ENCODE measurements at regions not wholly inside any gene's neighbourhood (a gene's known extent, or its start where the extent isn't known, plus 50 kb on each side); places are given as distances from the start of the nearest gene placed in this dataset.

DNA sequence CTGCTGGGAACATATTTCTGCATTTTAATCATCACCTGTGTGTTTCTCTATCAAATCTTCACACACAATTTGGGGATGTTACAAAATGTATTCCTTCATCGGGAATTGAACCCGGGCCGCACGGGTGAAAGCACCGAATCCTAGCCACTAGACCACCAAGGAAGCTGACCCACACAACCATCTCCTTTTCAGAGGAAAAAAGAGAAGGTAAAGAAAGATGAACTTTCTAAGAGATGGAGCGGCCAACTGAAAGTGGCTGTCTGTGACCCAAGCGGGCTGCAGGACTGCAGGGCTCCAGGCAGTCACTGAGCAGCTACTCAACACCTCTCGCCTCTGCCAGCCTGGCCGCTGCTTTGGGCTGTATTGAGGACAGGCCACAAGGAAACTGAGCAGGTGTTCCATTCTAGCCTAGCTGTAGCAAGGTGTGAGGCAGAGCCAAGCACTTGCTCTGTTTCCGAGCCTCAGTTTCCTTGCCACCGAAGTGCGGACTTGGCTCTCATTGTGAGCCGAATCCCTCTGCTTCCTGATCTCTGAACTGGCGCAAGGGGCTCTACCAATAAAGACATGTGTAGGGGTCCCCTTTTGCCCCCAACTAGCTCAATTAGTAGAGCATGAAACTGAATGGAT, 156.9 kb upstream of the NBPF11 start:
- TF ChIP-seq, protein P1, sequence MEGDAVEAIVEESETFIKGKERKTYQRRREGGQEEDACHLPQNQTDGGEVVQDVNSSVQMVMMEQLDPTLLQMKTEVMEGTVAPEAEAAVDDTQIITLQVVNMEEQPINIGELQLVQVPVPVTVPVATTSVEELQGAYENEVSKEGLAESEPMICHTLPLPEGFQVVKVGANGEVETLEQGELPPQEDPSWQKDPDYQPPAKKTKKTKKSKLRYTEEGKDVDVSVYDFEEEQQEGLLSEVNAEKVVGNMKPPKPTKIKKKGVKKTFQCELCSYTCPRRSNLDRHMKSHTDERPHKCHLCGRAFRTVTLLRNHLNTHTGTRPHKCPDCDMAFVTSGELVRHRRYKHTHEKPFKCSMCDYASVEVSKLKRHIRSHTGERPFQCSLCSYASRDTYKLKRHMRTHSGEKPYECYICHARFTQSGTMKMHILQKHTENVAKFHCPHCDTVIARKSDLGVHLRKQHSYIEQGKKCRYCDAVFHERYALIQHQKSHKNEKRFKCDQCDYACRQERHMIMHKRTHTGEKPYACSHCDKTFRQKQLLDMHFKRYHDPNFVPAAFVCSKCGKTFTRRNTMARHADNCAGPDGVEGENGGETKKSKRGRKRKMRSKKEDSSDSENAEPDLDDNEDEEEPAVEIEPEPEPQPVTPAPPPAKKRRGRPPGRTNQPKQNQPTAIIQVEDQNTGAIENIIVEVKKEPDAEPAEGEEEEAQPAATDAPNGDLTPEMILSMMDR (IDR thresholded peaks at IDR 0.05), result no peak
- TF ChIP-seq POLR2A (IDR thresholded peaks at IDR 0.05; ENCODE audit: low read depth), result no peak

All from esophagus muscularis mucosa (tissue), 3 donors.